ENCODE measurements at regions not wholly inside any gene's neighbourhood (a gene's known extent, or its start where the extent isn't known, plus 50 kb on each side); places are given as distances from the start of the nearest gene placed in this dataset.

DNA sequence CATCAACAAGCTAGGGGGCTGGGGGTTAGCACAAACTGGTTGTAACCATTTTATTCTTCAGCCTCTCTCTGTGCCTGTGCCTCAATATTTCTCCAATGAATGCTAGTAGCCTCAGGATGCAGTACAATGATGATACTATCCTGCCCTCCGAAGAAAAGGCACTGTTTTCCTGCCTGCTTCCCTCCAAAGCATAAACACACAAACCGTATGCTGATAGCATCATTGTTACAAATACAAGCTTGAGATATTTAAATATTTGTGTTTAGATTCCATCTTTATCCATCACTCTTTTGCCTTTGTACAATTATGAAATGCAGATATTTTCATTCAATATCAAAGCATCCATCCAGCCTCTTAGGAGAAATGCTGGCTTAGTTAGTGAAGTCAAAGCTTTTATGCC is 404.8 kb downstream of the DUSP10 start:
- CTCF ChIA-PET (ENCODE audit: unreplicated experiment), result no interaction called here
- Histone ChIP-seq H2AFZ (ENCODE audit: low read length) (no peak overlapping the region), H3K79me2 (ENCODE audit: insufficient read depth, low read depth, low read length) (no peaks in the 10 kb centered on the region), H3K4me1 (ENCODE audit: insufficient read depth, low read length, poor library complexity, severe bottlenecking) (no peaks in the 10 kb centered on the region), H3K27ac (ENCODE audit: low read depth, low read length, poor library complexity, severe bottlenecking) (no peak overlapping the region), H3K9me2 (ENCODE audit: insufficient read depth, low read length) (no peaks in the 10 kb centered on the region), H3K4me3 (ENCODE audit: low read depth, low read length, poor library complexity, severe bottlenecking) (no peak overlapping the region), H3K4me2 (ENCODE audit: low read length) (no peak overlapping the region), H3K36me3 (ENCODE audit: insufficient read depth, low read length) (no peaks in the 10 kb centered on the region), H4K20me1 (ENCODE audit: insufficient read depth, low read length) (no peaks in the 10 kb centered on the region), H3K9me3 (ENCODE audit: low read length) (no peaks in the 10 kb centered on the region)
- no peak for DNase-seq (ENCODE audit: low spot score)
- no TSS peak for BruUV-seq (replicated peaks)
- intact Hi-C loops (cut with micrococcal nuclease; ENCODE audit: unreplicated experiment), result no loop called here
- TF ChIP-seq EZH2phosphoT487 (IDR thresholded peaks at IDR 0.05; ENCODE audit: borderline replicate concordance, low read depth, low read length), result no peak
- TF ChIP-seq, protein P1, sequence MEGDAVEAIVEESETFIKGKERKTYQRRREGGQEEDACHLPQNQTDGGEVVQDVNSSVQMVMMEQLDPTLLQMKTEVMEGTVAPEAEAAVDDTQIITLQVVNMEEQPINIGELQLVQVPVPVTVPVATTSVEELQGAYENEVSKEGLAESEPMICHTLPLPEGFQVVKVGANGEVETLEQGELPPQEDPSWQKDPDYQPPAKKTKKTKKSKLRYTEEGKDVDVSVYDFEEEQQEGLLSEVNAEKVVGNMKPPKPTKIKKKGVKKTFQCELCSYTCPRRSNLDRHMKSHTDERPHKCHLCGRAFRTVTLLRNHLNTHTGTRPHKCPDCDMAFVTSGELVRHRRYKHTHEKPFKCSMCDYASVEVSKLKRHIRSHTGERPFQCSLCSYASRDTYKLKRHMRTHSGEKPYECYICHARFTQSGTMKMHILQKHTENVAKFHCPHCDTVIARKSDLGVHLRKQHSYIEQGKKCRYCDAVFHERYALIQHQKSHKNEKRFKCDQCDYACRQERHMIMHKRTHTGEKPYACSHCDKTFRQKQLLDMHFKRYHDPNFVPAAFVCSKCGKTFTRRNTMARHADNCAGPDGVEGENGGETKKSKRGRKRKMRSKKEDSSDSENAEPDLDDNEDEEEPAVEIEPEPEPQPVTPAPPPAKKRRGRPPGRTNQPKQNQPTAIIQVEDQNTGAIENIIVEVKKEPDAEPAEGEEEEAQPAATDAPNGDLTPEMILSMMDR (conservative IDR thresholded peaks at IDR 0.05; ENCODE audit: low read length), result no peak
- POLR2A ChIA-PET, result no interaction called here

DNA sequence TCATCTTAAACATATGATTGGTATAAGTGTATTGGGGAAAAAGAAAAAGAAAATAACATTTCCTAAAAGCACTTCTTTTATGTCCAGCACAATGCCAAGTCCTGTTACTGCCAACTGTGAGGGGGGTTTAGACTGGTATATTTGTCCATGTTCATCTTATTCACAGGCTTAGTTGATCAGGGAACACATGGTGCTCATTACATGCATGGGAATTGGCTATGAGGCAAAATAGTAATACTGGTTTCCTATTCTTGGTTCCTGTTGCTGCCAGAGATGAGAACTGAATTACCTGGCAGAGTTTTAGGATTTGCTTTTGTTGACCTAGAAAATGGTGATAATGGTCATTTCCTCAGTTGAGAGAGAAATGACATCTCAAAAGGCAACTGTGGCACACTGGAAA is 398.8 kb downstream of the DUSP10 start:
- H2AFZ ChIP-seq (ENCODE audit: low read length), result no peak overlapping the region
- no peaks in the 10 kb centered on the region for H3K79me2 ChIP-seq (ENCODE audit: insufficient read depth, low read depth, low read length)
- CTCF ChIA-PET (ENCODE audit: unreplicated experiment), result no interaction called here
- H4K20me1 ChIP-seq (ENCODE audit: insufficient read depth, low read length), result no peaks in the 10 kb centered on the region
- POLR2A ChIA-PET, result interaction anchor here (1.2 kb wide), 1 partner anchor 20 kb away, joined by 3 read pairs; no protein-coding TSS in a partner anchor
- no peaks in the 10 kb centered on the region for H3K4me1 ChIP-seq (ENCODE audit: insufficient read depth, low read length, poor library complexity, severe bottlenecking)
- no peaks in the 10 kb centered on the region for H3K36me3 ChIP-seq (ENCODE audit: insufficient read depth, low read length)
- no peak overlapping the region for H3K4me2 ChIP-seq (ENCODE audit: low read length)
- DNase-seq (ENCODE audit: low spot score), result no peak
- no peak overlapping the region for H3K27ac ChIP-seq (ENCODE audit: low read depth, low read length, poor library complexity, severe bottlenecking)
- intact Hi-C loops (cut with micrococcal nuclease; ENCODE audit: unreplicated experiment), result no loop called here
- TF ChIP-seq, protein P1 (conservative IDR thresholded peaks at IDR 0.05; ENCODE audit: low read length), result no peak
- no peak for TF ChIP-seq EZH2phosphoT487 (IDR thresholded peaks at IDR 0.05; ENCODE audit: borderline replicate concordance, low read depth, low read length)
- H3K4me3 ChIP-seq (ENCODE audit: low read depth, low read length, poor library complexity, severe bottlenecking), result no peak overlapping the region
- BruUV-seq (replicated peaks), result no TSS peak
- no peaks in the 10 kb centered on the region for H3K9me3 ChIP-seq (ENCODE audit: low read length)
- H3K9me2 ChIP-seq (ENCODE audit: insufficient read depth, low read length), result no peaks in the 10 kb centered on the region

DNA sequence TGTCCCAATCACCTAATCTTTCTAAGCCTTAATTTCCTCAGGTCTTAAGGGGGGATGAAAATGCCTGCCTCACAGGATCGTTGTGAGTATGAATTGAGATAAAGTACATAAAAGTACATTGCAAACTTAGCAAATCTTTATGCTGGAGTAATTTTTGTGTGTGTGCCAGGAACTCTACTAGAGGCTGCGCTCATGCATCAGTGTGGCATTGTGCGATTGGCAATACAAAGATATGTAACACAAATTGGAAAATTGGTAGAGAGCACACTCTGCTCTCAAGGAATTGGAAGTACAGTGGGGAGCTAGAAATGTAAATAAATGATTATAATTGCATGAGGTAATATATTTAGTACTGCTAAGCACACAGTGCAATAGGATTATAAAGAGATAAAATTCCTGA is 398.3 kb downstream of the DUSP10 start:
- intact Hi-C loops (cut with micrococcal nuclease; ENCODE audit: unreplicated experiment), result no loop called here
- no peaks in the 10 kb centered on the region for H3K4me1 ChIP-seq (ENCODE audit: insufficient read depth, low read length, poor library complexity, severe bottlenecking)
- ChIA-PET POLR2A (no interaction called here), CTCF (ENCODE audit: unreplicated experiment) (no interaction called here)
- no peaks in the 10 kb centered on the region for H3K9me2 ChIP-seq (ENCODE audit: insufficient read depth, low read length)
- no peak overlapping the region for H3K27ac ChIP-seq (ENCODE audit: low read depth, low read length, poor library complexity, severe bottlenecking)
- H3K79me2 ChIP-seq (ENCODE audit: insufficient read depth, low read depth, low read length), result no peaks in the 10 kb centered on the region
- H2AFZ ChIP-seq (ENCODE audit: low read length), result no peak overlapping the region
- DNase-seq (ENCODE audit: low spot score), result no peak
- no peaks in the 10 kb centered on the region for H3K9me3 ChIP-seq (ENCODE audit: low read length)
- no TSS peak for BruUV-seq (replicated peaks)
- TF ChIP-seq EZH2phosphoT487 (IDR thresholded peaks at IDR 0.05; ENCODE audit: borderline replicate concordance, low read depth, low read length), result no peak
- TF ChIP-seq, protein P1 (conservative IDR thresholded peaks at IDR 0.05; ENCODE audit: low read length), result no peak
- H3K36me3 ChIP-seq (ENCODE audit: insufficient read depth, low read length), result no peaks in the 10 kb centered on the region
- no peak overlapping the region for H3K4me3 ChIP-seq (ENCODE audit: low read depth, low read length, poor library complexity, severe bottlenecking)
- H3K4me2 ChIP-seq (ENCODE audit: low read length), result no peak overlapping the region
- H4K20me1 ChIP-seq (ENCODE audit: insufficient read depth, low read length), result no peaks in the 10 kb centered on the region
